SK-N-SH treated with all-trans-retinoic acid at 6 μM for 48 hours (cell line): ENCODE measurements at regions not wholly inside any gene's neighbourhood (a gene's known extent, or its start where the extent isn't known, plus 50 kb on each side); places are given as distances from the start of the nearest gene placed in this dataset.

Source experiments
- CREB5 ChIP-seq: fragments of 250-450 bp; sonication (Bioruptor Pico); IDR thresholded peaks from 2 replicates; pipeline ENCODE4 v1.5.1; 2020; ENCODE audit warnings: low read depth, mild to moderate bottlenecking, moderate library complexity
- ZFP3 ChIP-seq: fragments of 250-450 bp; sonication (Bioruptor Pico); IDR thresholded peaks from 2 replicates; pipeline ENCODE4 v1.5.0; 2020; ENCODE audit warnings: mild to moderate bottlenecking, moderate library complexity
- ZFP30 ChIP-seq: fragments of 450-650 bp; formaldehyde crosslinking; IDR thresholded peaks from 2 replicates; pipeline ENCODE4 v1.5.0; 2022; ENCODE audit warnings: mild to moderate bottlenecking, moderate library complexity
- ZNF8 ChIP-seq: fragments of 450-650 bp; formaldehyde crosslinking; IDR thresholded peaks from 2 replicates; pipeline ENCODE4 v1.5.0; 2020; ENCODE audit warnings: mild to moderate bottlenecking, moderate library complexity

- TF ChIP-seq ZNF8 (CRISPR knock-in tag) (no peak), CREB5 (CRISPR knock-in tag) (no peak), ZFP30 (CRISPR knock-in tag) (no peak), ZFP3 (CRISPR knock-in tag) (no peak)
Measured at GRCh38 chr13:20295956-20296355, 63.8 kb upstream of the GJB6 start.
